Ovary (tissue), 3 donors: ENCODE measurements at regions not wholly inside any gene's neighbourhood (a gene's known extent, or its start where the extent isn't known, plus 50 kb on each side); places are given as distances from the start of the nearest gene placed in this dataset.

Experiments used
- CTCF ChIP-seq, 3 donors: fragments of 450-650 bp in 2 of 3; fragments of 200-600 bp in 1 of 3; IDR thresholded peaks; one replicate each; pipeline versions ENCODE4 v1.5.1 to v1.8.0; 2016 to 2022; ENCODE audit warnings: antibody characterized with exemption in 3 of 3, mild to moderate bottlenecking in 1 of 3
- EP300 ChIP-seq: sonication (generic); formaldehyde crosslinking; IDR thresholded peaks from one replicate; pipeline ENCODE4 v1.6.1; 2017; ENCODE audit warnings: antibody characterized with exemption
- donor health status: DM: no; HTN: no; CAD: no.

GRCh38 chr2:204445149-204445548 lies 100.1 kb upstream of the PARD3B start:
- TF ChIP-seq CTCF (IDR thresholded peaks at IDR 0.05), result no peak
- no peak for TF ChIP-seq EP300
